HG02610 (cell line): ENCODE measurements at regions not wholly inside any gene's neighbourhood (a gene's known extent, or its start where the extent isn't known, plus 50 kb on each side); places are given as distances from the start of the nearest gene placed in this dataset.

Experiments
- ATAC-seq: cut with Tn5 transposase; IDR thresholded peaks from one replicate; pipeline ENCODE4 v1.9.1; 2021; ENCODE audit warnings: mild to moderate bottlenecking, moderate library complexity; ENCODE audit not compliant: unreplicated experiment

DNA sequence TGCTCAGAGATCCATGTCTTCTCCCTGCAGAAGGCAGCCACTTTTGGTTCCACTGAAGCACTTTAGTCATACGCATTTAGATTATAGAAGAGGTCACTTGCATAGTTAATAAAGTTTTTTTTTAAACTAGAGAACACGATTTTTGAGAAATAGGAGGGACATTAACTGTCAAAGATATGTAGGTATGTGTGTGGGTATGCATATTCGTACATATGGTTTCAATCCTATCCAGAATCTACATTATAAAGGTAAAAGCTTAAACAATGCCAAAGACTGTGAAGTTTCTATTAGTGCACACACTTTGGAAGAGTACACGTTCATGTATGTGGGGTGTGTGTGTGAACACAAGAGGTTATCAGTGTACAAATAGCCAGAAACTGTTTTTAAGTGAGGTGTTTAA is 103.2 kb downstream of the BTBD3 start:
- no peak for ATAC-seq

DNA sequence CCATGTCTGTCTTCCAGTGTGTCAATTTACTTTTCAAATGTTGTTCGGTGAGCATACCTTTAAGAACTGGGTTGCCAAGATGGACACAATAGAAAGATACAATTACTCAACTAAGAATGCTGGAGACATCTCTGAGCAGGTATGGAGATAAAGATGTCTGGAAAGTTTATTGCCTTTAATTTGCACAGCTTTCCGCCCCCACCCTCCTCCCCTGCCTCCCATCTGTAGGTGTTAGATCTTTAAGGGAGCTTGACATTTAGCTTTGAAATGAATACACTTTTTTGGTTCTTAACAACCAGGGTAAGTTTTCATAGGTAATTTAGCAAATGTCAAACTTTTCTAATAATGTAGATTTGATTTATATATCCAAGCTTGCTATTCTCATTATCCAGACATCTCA is 104.4 kb downstream of the BTBD3 start:
- ATAC-seq: no peak

DNA sequence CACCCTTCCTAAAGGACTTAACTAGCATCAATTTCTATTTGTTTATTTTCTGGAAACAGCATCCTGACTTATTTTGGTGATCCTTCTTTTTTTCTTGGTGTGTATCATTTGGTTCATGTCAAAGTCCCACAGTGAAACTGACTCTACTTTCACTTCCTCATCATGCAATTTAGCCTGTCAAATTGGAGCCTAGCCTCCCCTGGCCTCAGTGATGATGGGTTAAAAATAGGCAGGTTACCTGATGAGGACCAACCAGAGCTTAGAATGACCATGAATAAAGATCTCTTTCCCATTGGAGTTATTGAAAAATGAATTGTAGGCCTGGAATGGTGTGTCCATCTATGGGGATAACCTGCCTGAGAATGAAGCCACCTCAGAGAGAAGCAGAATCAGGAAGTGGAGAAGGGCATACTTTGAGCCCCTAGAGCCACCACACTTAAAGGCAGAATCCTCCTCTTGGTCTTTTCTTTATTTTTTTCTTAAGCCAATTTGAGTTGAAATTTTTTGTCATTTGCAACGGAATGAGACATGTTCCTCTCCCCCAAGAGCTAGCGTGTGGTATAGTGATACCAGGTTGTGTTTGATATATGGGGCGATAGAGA is 105.6 kb downstream of the BTBD3 start:
- peak; percentile 89 for ATAC-seq

DNA sequence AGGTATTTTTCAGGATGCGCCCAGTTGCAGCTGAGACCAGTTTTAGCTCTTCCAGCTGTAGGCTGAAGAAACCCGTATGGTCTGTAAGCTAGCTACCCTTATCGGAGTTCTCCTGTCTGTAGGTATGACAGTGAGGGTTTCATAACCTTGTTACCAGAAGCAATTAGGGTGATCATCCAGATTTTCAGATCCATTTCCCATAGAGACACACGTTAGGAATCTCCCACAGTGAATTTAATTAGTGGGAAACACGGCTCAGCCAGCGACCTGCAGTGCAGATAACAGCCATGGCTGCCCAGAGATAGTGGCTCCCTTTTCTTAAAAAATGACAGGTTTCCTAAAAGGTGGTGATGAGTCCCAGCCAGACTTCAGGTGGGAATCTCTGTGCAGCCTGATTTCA is 111.1 kb downstream of the BTBD3 start:
- no peak for ATAC-seq

- no peak for ATAC-seq
Observed at GRCh38 chr20:12030470-12030869, 112.8 kb downstream of the BTBD3 start.

- ATAC-seq: no peak
Observed at GRCh38 chr20:12036142-12036541, 118.4 kb downstream of the BTBD3 start.

DNA sequence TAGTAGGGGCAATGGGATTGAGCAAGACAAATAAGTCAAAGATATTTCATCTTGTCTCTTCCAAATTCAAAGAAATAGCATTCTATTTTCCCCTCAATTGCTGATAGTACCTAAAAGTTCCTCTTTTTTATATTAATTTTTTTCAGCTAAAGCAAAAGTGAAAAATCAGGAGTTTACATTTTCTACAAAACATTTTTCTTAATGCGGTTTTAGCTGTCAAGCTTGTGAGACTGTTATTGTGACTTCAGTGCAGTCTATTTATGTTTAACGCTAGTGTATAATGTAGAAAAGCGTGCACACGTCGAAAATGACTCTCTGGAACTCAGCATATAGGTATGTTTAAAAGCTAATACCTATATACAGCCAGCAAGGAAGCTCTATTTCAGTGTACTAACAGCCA is 119.8 kb downstream of the BTBD3 start:
- no peak for ATAC-seq

GRCh38 chr20:12040261-12040660 is 122.6 kb downstream of the BTBD3 start:
- ATAC-seq: no peak

- no peak for ATAC-seq
Observed at GRCh38 chr20:12044969-12045368, 127.3 kb downstream of the BTBD3 start.

DNA sequence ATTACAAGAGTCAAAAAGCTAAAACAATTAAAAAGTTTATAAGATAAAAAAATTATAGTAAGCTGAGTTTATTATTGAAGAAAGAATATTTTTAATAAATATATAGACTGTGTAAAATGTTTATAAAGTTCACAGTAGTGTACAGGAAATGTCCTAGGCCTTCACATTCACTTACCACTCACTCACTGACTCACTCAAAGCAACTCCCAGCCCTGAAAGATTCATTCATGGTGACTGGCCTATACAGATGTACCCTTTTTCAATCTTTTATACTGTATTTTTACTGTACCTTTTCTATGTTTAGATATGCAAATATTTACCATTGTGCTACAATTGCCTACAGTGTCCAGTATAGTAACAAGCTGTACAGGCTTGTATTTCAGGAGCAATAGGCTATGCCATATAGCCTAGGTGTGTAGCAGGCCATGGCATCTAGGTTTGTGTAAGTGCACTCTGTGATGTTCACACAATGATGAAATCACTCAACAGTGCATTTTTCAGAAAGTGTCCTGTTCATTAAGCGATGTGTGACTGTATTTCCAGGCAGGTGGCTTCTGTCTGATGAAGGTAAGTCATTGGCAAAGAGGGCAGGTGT is 130.2 kb downstream of the BTBD3 start:
- ATAC-seq: no peak

DNA sequence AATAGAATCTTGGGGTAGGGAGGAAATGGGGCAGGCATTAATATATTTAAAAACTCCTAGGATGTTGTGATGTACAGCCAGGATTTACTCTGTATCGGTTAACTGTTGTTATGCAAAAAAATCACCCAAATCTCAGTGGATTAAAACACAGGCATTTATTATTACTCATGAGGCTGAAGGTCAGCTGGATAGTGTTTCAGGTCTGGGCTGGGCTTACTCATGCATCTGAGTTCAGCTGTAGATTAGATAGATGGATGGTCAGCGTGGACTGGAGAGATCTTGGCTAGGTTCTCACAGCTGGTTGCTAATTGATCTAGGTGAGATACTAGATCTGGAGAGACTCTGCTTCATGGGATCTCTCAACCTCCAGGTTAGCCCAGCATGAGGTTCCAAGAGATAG is 131.4 kb downstream of the BTBD3 start:
- ATAC-seq: no peak

GRCh38 chr20:12051206-12052163 is 133.8 kb downstream of the BTBD3 start:
- ATAC-seq: no peak

GRCh38 chr20:12053353-12053752 is 135.7 kb downstream of the BTBD3 start:
- ATAC-seq: peak; percentile 79

DNA sequence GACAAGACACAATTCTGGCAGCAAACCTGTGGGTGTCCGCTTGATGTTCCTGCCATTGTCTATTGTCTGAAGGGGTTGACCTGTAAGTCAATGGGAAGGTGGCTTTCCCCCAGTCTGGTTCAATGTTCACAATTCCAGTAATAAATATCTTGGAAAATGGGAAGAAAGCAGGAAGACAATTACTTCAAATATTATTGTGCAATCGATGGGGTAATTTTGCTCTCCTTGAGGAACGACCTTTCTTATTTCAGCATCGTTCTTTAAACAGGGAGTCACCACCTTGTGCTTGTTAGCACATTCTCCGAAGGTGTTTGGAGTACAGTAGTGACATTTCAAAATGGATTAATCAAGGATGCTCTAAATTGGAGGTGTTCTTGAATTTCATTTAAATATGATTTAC is 136.9 kb downstream of the BTBD3 start:
- ATAC-seq: no peak

DNA sequence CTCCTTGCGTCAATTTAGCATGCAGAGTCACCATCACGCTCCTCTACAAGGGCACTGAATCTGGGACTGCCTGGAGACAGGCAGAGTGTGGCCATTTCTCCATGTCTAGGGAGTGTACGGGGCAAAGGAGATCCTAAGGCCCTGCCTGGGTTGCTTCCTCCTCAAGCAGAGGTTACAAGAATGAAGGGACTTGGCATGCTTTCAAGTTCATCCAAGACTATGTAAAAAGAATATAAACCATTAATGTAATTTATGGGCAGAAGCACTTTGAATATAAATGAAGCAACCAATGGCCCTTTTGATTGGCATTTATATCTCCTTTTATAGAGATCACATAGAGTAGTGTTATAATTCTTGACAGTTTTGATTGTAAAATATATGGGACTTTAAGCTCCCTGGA is 137.5 kb downstream of the BTBD3 start:
- no peak for ATAC-seq

DNA sequence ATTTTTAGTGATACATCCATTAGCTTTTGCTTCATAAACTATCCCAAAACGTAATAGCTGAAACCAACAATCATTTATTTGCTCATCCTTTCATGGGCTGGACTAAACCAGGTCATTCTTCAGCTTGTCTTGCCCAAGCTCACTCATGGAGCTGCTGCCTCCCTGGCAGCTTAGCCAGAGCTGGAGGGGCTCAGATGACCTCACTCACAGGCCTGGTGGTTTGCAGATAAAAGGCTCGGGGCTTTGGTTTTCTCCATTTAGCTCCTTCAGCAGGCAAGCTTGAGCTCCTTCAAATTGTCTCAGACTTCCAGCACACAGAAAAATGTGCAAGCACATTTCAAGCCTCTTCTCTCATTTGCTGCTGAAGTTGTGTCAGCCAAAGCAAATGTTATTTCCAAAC is 139.1 kb downstream of the BTBD3 start:
- no peak for ATAC-seq

DNA sequence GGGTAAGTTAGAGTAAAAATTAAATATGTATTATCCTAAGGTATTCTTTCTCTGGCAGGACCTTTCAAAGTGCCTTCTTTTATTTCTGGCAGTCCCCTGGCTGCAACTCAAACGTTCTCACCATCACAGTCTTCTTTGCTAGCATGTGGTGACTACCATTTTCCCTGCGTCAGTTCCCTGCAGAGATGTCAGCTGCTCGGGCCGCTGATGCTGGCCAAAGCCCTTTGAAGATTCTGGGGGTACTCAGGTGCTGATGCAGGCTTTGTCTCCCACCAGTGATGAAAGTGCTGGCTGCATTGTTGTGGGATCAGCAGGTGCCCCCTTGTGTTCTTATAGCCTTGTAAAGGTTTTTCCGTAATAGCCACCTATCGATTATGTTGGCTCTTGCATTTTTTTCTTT is 140.1 kb downstream of the BTBD3 start:
- no peak for ATAC-seq

DNA sequence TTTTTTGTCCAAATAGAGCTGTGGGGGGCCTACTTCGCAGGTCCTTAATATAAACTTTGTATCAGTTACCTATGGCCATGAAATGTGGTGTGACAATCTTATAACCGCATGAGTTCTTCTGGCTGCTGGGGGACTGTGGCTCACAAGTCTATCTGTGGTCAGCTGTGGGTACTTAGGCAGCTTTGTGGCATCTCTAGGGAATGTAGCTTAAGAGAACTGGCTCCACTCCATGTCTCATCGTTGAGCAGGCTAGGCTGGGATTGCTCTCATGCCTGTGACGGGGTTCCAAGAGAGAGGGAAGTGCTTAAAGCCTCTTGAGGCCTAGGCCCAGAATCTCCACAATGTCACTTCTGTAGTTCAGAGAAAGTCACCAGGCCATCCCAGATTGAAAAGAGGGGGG is 140.5 kb downstream of the BTBD3 start:
- no peak for ATAC-seq

GRCh38 chr20:12061466-12061865 is 143.8 kb downstream of the BTBD3 start:
- ATAC-seq: no peak

DNA sequence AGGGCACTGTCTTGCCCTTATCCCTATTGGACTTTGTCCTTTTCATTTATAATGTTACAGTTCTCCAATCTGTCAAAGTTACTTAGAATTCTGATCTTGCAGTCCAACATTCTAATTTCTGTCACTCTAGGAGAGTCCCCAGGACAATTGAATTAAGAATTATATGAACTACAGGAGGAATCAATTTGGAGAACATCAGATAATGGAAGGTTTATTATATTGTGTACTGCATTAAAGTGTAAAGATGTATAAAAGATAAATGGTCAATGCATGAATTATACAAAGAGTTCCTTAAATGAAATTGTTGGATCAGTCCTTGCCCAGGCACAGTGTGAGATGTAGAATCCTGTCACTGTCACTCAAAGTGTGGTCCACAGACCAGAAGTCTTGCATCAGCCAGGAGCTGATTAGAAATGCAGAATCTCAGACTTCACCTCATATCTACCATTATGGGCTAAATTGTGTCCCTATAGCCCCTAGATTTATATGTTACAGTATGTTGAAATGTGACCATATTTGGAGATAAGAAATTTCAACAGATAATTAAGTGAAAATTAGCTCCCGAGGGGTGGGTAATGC is 145.5 kb downstream of the BTBD3 start:
- ATAC-seq: no peak

- ATAC-seq: no peak
Observed at GRCh38 chr20:12064540-12064939, 146.8 kb downstream of the BTBD3 start.

- no peak for ATAC-seq
Observed at GRCh38 chr20:12067686-12068085, 150.0 kb downstream of the BTBD3 start.
